ENCODE measurements at regions not wholly inside any gene's neighbourhood (a gene's known extent, or its start where the extent isn't known, plus 50 kb on each side); places are given as distances from the start of the nearest gene placed in this dataset.

GRCh38 chr7:84664626-84665025, 470.0 kb upstream of the SEMA3A start:
- TF ChIP-seq CTCF (IDR thresholded peaks at IDR 0.05) (no peak), POLR2A (IDR thresholded peaks at IDR 0.05) (no peak)
